ENCODE measurements at regions not wholly inside any gene's neighbourhood (a gene's known extent, or its start where the extent isn't known, plus 50 kb on each side); places are given as distances from the start of the nearest gene placed in this dataset.

DNA sequence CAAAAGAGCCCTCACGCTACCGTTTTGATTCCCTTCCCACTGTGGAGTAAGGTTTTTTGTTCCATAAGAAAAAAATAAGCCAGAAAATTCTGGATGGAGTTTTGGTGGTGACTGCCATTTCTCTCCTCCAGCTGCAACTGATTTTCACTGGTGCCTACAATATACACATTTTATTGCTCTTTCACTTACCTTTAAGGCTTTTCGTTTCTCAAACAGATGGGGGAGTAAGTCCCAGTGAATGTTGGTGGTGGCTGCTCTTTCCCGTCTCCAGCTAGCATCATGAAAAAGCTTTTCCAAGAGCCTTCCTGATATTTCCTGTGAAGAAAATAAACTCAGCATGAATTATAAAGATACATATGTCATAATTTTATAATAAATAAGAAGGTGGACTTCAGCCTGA lies 932.5 kb upstream of the PIK3C3 start:
- TF ChIP-seq POLR2A (IDR thresholded peaks at IDR 0.05): no peak
- no peak for TF ChIP-seq CTCF (IDR thresholded peaks at IDR 0.05)

Measured in Peyer's patch (tissue), 4 donors.